ENCODE measurements at regions not wholly inside any gene's neighbourhood (a gene's known extent, or its start where the extent isn't known, plus 50 kb on each side); places are given as distances from the start of the nearest gene placed in this dataset.

DNA sequence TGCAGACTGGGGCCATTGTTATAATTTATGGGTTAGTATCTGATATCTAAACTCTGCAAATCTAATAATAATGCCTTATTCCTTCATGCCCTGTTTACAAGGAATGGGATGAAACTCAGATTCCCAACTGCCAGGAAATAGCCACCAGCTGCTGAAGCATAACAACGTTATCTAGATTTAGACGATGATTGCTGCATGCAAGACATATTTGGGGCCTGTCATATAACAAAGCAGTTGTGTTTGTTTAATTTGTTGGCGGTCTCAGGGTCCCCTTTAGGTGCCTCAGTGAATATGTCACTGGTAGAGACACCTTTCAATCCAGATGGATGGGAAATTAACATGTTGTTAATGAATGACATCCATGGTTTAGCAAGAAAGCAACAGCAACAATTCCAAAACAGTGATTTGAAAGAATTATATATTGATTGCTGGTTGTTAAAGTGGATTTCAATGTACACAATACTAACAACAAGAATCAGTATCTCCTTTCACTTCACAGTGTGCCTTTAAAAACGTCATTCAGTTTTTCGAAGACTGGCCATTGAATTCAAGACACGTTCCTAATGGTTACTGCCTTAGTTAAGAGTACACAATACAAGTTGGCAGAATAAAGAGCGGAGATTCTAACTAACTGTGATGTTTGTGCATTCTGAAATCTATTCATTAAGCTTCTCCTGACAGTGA lies 860.6 kb upstream of the CELF2 start (continued):
- no peak for TF ChIP-seq PRDM15 (CRISPR knock-in tag; IDR thresholded peaks at IDR 0.05)
- TF ChIP-seq NFYA (IDR thresholded peaks at IDR 0.05; ENCODE audit: borderline replicate concordance, low read depth, low read length) = no peak
- TF ChIP-seq CREM (IDR thresholded peaks at IDR 0.05; ENCODE audit: low read depth) = no peak
- no peak for TF ChIP-seq SREBF2 (IDR thresholded peaks at IDR 0.05; ENCODE audit: low read length)
- no peak for TF ChIP-seq CREB1 (IDR thresholded peaks at IDR 0.05; ENCODE audit: low read depth)
- no peak for TF ChIP-seq CBX3 (IDR thresholded peaks at IDR 0.05; ENCODE audit: borderline replicate concordance, low read depth)
- no peak for TF ChIP-seq IRF5 (IDR thresholded peaks at IDR 0.05; ENCODE audit: borderline replicate concordance)

DNA sequence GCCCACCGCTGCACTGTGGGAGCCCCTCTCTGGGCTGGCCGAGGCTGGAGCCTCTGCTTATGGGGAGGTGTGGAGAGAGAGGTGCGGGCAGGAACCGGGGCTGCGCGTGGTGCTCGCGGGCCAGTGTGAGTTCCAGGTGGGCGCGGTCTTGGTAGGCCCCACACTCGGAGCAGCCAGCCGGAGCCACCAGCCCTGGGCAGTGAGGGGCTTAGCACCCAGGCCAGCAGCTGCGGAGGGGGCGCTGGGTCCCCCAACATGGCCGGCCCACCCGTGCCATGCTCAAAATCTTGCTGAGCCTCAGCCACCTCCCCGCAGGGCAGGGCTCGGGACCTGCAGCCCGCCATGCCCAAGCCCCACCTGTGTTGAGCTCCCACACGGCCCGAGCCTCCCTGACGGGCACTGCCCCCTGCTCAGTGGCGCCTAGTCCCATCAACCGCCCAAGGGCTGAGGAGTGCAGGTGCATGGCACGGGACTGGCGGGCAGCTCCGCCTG lies 856.8 kb upstream of the CELF2 start:
- no peak overlapping the region for H3K27ac ChIP-seq (ENCODE audit: control insufficient read depth, insufficient read depth)
- SMC1A ChIA-PET (ENCODE audit: uncharacterized antibody, unreplicated experiment) = no interaction called here
- H3K9ac ChIP-seq (ENCODE audit: control insufficient read depth, insufficient read depth, low read length) = no peak overlapping the region
- H3K36me3 ChIP-seq (ENCODE audit: control insufficient read depth in 2 of 2, insufficient read depth in 2 of 2, low read length in 1 of 2) = no peaks in the 10 kb centered on the region
- RAD21 ChIA-PET (ENCODE audit: unreplicated experiment) = no interaction called here
- intact Hi-C loops (cut with micrococcal nuclease; ENCODE audit: unreplicated experiment) (no loop called here), in situ Hi-C loops (cut with MboI) (no loop called here)
- H3K9me3 ChIP-seq (replicated peaks; ENCODE audit: control insufficient read depth, insufficient read depth, low read length) = no peaks in the 10 kb centered on the region
- no peak overlapping the region for H3K4me3 ChIP-seq
- no peak for ATAC-seq
- no peak overlapping the region for H2AFZ ChIP-seq (ENCODE audit: control insufficient read depth, low read depth, low read length)
- no peaks in the 10 kb centered on the region for H3K27me3 ChIP-seq (replicated peaks in 1 of 2; ENCODE audit: control insufficient read depth in 2 of 2, insufficient read depth in 2 of 2, low read length in 1 of 2)
- H4K20me1 ChIP-seq (ENCODE audit: control insufficient read depth, insufficient read depth) = no peaks in the 10 kb centered on the region
- WGBS (ENCODE audit: insufficient coverage, insufficient replicate concordance, low lambda C conversion rate, missing lambda C conversion rate) = 61% methylated on average over 27 of the region's 27 CpGs
- CTCF ChIA-PET = no interaction called here
- DNase-seq (ENCODE audit: low read depth, low spot score) = no peak
- no peaks in the 10 kb centered on the region for H3K79me2 ChIP-seq (ENCODE audit: control insufficient read depth, insufficient read depth, low read length)
- no peak overlapping the region for H3K4me2 ChIP-seq (ENCODE audit: control insufficient read depth, insufficient read depth)
- no peak for TF ChIP-seq RBBP5 (conservative IDR thresholded peaks at IDR 0.05)
- no peak for TF ChIP-seq ZNF274 (IDR thresholded peaks at IDR 0.05; ENCODE audit: insufficient read depth, insufficient read length)
- no peak for TF ChIP-seq BRCA1 (IDR thresholded peaks at IDR 0.05; ENCODE audit: low read depth, low read length)
- FAIRE-seq = no peak
- BruUV-seq (replicated peaks) = no TSS peak
- POLR2A ChIA-PET = no interaction called here
- H3K4me1 ChIP-seq (ENCODE audit: control insufficient read depth, insufficient read depth, low read length) = no peaks in the 10 kb centered on the region
